Posterior cingulate gyrus (tissue), 11 donors: ENCODE measurements at regions not wholly inside any gene's neighbourhood (a gene's known extent, or its start where the extent isn't known, plus 50 kb on each side); places are given as distances from the start of the nearest gene placed in this dataset.
"Not testable (repeated sequence)": the region's sequence is repeated elsewhere in the genome, so short reads cannot be mapped to it uniquely, and the experiment has no call there.

Source experiments
- DNase-seq, 10 donors: peaks; one replicate each; pipeline versions ENCODE4 v3.0.0 to v3.0.0-alpha.2; 2020 to 2021; ENCODE audit warnings: mixed read lengths in 3 of 10
- intact Hi-C: fragments of 100-400 bp; cut with DNase I; formaldehyde crosslinking; loops from one replicate; pipeline ENCODE4 v1.15.1; 2023

DNA sequence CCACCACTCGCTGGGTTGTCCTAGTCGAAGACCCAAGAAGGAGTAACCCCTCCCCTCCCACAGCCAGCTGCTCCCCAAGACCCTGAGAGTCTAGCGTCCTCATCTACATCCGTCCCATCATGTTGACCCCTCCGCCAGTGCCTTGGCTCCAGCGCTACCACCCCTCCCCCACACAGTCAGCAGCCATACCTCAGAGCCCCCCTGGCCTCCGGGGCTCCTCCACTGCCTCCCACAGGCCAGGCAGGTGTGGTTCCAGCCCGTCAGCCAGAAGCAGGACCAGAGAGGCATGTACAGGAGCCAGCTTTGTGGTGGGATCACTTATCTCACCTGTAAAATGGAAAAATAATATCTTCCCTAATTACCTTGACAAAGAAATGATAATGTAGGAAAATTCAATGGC is 51.5 kb upstream of the PHF21B start:
- DNase-seq: peak in 1 of 10 donors; percentile 38
- intact Hi-C loops: no loop called here

DNA sequence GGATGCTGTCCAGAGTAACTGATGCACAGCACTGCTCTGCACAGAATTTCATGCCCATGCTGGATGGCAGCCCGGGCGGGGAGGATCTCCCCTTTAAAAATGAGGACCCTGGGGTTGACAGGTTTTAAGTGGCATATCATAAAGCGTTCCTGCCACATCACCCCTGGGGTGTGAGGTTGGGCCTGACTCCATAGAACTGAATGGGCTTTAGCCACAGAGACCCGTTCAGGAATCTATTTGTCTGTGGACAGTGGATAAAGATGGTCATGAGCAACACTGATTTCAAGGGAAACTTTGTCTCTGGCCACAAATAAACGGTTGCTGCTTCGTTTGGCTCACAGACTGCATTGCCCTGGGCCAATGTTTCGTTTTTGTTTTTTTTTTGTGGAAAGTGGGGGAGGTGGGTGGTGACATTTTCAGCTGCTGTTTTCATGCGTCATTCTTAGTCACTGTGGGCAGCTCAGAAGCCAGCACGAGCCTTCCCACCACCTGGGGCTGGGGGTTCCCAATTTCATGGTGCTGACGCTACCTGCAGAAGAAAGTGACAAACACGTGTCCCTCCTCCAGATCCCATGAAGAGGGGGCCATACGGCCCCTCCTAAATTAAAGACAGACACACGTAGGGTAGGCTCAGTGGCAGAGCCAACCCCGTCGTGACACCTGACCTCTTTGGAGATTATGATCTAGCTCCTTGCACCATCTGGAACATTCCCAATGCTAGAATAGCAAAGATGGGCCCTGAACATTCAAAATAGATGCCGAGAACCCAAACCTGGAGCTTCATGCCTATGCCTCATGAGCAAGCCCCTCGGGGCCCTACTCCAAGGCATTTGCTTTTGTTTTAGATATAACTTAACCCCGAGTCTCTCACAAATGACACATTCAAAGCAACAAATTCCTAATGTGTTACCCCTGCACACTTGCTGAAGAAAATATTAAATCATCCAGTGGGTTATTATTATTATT is 54.8 kb upstream of the PHF21B start:
- DNase-seq: peak in 1 of 10 donors; percentile 42
- intact Hi-C loops: no loop called here

DNA sequence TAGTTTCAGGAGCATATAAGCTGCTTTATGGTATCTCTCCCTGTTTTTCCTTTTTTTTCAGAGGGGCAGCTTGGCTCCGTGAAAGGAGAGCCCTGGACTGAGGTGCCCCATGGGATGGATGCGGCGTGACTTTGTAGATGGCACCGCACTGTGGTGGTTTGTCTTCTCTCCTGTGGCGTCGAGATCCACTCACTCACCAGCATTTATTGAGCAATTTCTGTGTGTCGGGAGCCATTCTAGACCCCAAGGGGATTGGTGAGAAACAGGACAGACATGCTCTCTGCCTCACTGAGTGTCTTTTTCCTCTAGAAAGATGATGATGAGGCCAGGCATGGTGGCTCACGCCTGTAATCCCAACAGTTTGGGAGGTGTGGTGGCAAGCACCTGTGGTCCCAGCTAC is 55.9 kb upstream of the PHF21B start:
- peak in 2 of 10 donors; percentile 6 to 18 for DNase-seq
- intact Hi-C loops: no loop called here

DNA sequence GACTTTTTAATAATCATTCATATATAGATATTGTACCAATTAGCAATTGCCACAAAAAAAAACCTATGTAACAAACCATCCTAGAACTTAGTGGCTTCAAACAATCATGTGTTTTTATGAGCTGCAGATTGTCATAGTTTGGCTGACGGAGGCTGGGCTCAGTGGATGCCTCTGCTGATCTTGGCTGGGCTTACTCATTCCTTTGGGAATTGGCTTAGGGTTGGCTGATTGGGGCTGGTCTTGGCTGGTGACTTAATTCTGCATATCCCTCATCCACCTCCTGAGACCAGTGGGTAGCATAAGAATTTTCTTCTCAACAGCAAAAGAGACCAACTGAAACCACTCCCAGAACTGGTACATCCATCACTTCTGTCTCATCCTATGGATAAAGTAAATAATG is 57.9 kb upstream of the PHF21B start:
- intact Hi-C loops: no loop called here
- peak in 2 of 10 donors; percentile 5 to 41 for DNase-seq

DNA sequence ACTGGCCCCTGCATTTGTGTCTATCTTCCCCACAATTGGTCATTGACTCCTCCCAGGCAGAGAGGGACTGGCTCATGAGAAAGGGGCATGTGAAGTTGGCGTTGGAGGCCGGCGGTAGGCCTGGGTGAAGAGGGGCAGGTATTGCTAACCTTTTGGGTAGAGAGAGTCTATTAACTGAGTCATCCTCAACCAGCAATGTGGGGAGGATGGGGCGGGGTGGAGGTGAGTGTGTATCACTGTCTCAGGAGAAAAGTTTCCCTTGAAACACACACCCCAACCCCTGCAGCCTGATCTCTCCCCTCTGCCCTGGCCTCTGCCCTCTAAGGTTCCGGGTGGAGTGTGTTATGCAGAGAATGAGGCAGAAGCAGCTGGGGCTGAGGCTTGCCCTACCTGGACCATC is 60.1 kb upstream of the PHF21B start:
- intact Hi-C loops: no loop called here
- peak in 2 of 10 donors; percentile 49 to 62 for DNase-seq

DNA sequence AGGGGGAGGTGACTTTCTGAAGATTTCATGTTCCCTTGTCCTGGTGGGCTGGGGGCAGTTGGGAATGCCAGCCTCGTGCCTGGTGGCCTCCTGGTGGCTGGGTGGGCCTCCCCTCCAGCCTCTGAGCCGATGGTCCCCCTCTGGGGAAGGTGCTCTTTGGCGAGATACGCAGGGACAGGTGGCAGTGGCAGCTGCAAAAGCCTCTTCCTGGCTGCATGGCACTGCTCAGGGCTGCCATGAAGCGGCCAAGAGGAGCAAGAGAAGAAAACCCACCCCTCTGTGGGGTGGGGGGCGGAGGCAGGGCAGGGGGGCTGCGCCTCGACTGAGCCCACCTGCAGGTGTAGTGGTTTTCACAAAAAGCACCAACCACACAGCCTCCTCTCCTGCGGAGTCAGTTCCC is 61.8 kb upstream of the PHF21B start:
- intact Hi-C loops: no loop called here

DNA sequence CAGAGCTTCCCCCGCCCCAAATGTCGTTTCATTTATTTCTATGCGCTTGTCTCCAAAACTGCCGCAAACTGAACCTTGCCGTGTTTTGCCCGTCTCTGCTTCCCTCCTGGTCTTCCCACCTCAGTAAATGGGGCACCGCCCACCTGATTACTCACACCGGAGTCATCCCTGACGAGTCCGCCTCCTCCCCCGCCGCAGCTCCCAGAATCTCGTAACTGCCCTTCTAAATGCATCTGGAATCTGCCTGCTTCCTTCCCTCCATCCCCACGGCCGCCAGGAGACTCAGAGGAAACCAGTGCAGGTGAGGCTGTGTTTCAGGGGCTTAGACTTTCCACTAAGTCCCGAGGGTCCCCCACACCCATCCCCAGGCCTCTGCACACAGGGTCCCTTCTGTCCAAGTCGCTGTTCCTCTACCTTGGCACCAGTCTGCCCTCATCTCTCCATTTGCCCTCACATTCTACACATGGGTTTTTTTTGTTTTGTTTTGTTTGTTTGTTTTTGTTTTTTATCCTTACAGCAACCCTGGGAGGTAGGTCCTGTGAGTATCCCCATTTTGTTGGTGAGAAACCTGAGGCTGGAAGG is 62.6 kb upstream of the PHF21B start:
- peak in 8 of 10 donors; percentile 49 to 95 (median 72) for DNase-seq
- intact Hi-C loops: no loop called here

More for the DNA sequence above, 61.8 kb upstream of the PHF21B start:
- DNase-seq: peak in 1 of 10 donors; percentile 59

DNA sequence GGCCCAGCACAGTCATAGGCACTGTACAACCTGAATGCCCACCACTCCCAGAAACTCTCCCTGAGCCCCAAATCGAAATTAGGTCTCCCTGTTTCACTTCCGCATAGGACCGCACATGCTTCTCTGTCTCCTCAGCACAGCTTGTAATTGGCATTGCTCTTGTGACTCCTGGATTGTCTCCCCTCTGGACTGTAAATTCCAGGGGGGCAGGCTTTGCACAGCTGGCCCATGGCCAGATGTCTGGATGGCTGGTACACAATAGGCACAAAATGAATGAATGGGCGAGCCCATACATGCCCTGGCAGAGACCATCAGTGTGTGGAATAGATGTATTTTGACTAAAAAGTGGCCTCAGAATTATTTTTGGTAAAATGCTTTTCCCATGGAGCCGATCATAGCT is 63.3 kb upstream of the PHF21B start:
- intact Hi-C loops: no loop called here
- peak in 1 of 10 donors; percentile 64 for DNase-seq

DNA sequence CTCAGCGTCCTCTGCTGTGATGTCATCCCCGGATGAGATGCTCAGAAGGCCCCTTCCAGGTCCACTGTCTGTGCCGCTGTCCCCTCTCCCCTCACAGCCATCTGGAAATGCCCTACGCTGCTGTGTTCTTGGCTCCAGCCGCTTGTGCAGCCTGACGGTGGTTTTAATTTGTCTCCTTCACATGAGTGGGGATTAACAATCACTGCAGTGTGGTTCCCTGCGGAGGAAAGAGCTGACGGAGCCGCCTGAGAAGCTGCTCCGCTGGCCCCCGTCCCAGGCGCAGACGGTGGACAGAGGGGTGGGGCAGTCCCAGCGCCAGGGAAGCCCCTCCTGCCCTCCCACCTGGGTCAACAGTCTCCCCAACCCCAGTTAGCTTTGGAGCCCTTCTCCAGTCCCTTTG is 67.5 kb upstream of the PHF21B start:
- intact Hi-C loops: no loop called here
- DNase-seq: peak in 1 of 10 donors; percentile 77

DNA sequence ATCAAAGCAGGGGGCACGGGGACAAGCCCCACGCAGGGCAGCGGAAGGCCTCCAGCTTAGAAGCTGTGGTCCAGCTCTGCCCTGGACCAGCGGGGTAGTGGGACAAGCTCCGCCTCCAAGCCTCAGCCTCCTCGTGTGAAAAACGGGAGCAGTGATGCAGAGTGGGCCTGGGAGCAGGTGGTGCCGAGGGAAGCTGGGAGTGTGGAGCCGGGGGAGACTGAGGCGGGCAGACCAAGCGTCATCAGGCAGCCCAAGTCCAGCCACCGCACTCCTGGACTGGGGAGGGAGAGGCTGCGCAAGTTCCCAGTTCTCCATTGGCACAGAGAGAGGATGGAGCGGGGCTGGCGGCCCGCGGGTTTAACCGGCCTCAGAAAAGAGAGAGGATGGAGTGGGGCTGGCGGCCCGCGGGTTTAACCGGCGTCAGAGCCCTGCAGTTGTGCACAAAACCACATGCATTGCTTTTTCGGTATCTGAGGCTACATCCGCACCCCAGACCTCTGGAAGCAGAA is 68.1 kb upstream of the PHF21B start:
- intact Hi-C loops: no loop called here
- DNase-seq: peak in 2 of 10 donors; percentile 64 to 82

DNA sequence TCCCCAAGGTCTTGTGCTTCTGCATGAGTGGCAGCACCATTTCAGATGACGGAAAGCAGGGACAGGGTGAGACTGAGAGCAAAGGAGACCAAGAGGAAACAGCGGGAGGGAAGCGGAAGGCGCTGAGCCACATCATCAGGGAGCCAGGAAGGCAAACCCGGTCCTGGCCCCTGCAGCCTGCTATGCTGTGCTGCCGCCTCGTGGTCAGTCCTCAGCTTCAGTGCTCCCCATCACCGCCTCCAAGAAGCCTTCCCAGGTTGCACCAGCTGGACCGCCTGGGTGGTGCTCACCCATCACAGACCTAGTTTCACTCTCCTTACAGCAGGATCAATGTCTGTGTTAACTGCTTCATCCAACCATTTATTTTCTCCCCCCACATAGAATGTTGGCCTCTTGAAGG is 73.0 kb upstream of the PHF21B start:
- intact Hi-C loops: no loop called here
- peak in 1 of 10 donors; percentile 37 for DNase-seq

DNA sequence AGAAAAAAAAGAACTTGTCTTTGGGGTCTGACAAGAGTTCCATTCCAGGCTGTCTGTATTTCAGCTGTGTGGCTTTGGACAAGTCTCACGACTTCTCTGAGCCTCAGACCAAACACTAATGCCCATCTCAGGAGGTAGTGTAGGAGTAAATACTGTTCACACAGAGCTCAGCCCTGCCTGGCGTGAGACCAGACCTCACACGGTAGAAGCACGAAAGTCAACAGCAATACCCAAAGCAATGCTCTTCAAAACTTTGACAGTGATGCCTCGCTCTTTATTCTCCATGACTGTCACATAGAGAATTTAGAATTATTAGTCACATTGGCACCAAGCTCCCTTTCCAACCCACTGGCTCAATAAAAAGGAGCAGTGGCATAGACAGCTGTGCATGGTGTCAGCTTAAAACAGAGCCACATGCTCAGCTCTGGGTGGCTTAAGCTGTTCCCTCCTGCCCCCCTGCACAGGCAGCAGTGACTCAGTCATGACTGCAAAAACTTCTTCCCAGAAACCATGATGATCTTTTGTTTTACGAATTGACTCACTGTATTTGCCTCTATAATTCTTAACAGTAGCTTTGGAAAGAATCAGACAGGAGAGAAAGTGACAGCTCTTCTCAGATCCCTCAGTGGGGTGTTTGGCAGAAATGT is 74.0 kb upstream of the PHF21B start:
- peak in 1 of 10 donors; percentile 39 for DNase-seq
- intact Hi-C loops: no loop called here

DNA sequence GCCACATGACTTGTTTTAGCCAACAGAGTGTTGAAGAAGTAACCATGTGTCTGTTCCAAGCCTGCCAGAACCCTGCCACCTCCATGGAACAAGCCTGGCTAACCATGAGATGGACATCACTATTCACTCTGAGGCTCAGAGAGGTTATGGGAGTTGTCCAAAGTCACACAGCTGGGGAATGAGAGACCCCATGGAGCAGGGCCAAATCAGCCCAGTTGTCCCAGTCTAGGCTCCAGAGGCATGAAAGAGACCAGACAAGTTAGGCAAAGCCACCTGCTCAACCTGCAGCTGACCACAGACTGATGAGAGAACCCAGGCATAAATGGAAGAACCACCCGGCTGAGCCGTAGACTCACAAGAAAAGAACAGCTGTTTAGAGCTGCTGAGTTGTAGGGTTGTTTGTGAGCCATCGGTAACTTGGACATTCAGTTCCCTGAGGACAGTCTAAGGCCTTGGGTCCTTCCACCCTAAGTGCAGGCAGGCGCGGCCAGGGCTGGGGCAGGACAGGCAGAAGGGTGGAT is 74.7 kb upstream of the PHF21B start:
- intact Hi-C loops: no loop called here
- DNase-seq: no peak

DNA sequence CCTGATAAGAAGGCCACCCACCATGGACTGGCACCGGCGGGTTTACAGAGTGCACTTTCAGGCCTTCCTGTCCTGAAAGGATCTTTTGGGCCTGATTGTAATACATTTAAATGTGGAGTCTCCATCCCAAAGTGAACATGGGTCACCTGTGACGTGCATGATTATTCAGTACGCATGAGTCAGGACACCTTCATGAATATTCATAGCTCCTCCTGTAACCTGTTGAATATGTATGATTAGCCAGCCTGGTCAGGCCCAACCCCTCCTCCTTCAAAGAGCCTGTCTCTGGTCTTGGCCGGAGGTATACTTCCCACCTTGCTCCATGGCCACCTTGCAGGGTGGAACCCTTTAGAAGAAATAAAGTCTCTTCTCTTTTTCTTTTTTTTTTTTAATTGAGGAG is 75.9 kb upstream of the NUP50 start:
- DNase-seq: peak in 1 of 10 donors; percentile 33

DNA sequence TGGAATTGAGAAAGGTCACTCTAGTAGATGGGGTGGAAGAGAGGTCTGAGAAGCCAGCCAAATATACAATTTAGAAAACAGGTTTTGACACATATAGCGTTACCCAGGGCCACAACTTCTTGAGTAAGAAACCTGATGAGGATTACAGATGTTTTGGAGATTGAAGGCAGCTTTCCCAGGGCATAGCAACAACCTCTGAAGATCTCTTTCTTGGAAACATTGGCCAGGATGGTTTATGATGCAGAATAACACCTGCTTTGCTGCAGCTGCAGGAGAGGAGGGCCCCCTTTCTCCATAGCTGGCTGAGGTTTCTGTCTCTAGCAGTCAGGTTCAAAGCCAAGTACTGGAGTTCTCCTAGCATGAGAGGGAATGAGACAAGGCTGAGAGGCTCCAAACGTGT is 75.1 kb upstream of the NUP50 start:
- DNase-seq: peak in 1 of 10 donors; percentile 0
- intact Hi-C loops: no loop called here

More for the DNA sequence above, 75.9 kb upstream of the NUP50 start:
- intact Hi-C loops: no loop called here

DNA sequence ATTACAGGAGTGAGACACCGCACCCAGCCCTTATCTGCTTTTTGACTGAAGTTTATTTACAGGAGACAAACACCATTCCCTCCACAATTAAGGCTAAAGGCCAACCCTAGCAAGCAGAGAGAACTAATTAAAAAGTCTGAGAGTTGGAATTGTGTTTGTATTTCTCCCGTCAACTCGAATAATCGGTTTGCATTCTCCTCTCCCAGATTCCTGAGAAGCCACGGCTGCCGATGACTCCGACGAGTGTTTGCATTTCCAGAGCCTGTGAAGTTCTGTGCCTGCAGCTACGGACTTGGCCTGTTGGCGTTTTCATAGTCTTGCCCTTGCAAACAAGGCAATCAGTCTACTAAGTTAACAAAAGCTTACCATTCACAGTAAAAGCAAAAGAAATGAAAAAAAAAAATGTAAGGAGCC is 73.2 kb upstream of the NUP50 start:
- intact Hi-C loops: no loop called here
- peak in 2 of 10 donors; percentile 5 to 77 for DNase-seq

DNA sequence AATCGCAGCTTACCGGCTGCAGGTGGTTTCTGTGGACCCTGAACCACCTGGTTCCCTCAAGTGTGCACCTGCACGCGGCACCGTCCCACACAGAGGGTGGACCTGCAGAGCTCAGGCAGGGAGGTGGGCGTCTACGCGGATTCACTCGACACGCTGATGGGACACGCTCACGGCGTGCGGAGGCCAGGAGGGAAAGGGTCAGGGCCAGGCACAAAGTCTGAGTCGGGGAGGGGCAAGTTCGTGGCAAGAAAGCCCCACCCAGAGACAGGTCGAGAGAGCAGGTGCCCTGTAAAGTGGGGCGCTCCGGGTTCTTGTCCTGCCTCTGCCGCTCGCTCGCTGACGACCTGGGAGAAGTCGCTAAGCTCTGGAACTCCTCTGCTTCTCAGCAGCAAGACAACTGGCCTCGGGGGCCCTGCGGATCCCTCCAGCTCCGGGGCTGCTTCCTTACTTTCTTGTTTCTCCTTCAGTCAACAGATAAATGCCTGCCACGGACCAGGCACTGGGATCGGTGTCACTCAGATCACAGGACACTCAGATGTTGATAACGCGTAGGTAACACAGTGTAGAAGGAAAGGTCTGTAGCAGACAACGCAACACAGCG is 72.4 kb upstream of the NUP50 start:
- intact Hi-C loops: no loop called here
- DNase-seq: peak in 2 of 10 donors; percentile 70 to 73

DNA sequence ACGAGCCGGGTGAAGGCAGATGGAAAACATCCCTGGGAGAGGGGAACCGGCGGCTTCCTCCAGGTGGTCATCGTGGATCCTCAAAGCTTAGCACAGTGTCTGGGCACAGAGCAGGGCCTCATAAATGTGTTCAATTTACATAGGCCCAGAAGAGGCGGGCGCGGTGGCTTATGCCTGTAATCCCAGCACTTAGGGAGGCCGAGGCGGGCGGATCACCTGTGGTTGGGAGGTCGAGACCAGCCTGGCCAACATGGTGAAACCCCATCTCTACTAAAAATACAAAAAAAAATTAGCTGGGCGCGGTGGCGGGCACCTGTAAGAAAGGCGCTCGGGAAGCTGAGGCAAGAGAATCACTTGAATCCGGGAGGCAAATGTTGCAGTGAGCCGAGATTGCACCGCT is 71.8 kb upstream of the NUP50 start:
- peak in 1 of 10 donors; percentile 61 for DNase-seq
- intact Hi-C loops: not testable (repeated sequence)

DNA sequence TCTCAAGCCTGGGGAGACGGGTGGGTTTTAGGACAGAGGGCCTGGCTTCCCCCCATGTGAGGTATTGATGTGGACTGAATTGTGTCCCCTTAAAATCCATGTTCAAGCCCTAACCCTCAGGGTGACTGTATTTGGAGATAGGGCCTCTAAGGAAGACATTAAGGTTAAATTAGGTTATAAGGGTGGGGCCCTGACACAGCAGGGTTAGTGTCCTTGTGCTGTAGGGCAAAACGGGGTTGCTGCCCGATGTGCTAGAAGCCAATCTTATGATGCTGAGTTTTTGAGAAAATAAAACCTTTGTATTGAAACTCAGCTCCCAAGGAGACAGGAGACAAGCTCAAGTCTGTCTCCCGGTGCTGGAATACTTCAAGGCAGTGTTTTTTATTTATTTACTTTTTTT is 71.1 kb upstream of the NUP50 start:
- intact Hi-C loops: no loop called here
- no peak for DNase-seq

DNA sequence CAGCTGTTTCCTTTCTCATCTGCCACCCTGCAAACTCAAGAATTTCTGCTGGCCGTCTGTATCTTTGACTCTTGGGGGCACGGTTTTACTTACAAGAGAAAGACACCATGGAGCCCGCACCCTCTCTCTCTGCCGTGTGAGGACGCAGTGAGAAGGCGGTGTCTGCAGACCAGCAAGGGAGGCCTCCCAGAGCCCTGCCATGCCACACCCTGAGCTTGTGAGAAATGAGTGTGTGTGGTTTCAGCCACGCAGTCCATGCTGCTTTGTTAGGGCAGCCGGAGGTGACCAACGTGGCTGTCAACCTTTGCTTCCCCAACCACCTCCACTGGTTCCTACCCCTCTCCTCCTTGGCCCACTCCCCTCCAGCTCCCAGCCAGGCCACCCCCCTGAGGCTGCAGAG is 70.1 kb upstream of the NUP50 start:
- peak in 1 of 10 donors; percentile 63 for DNase-seq
- intact Hi-C loops: no loop called here
